ENCODE measurements at regions not wholly inside any gene's neighbourhood (a gene's known extent, or its start where the extent isn't known, plus 50 kb on each side); places are given as distances from the start of the nearest gene placed in this dataset.
"Not testable (repeated sequence)": the region's sequence is repeated elsewhere in the genome, so short reads cannot be mapped to it uniquely, and the experiment has no call there.

DNA sequence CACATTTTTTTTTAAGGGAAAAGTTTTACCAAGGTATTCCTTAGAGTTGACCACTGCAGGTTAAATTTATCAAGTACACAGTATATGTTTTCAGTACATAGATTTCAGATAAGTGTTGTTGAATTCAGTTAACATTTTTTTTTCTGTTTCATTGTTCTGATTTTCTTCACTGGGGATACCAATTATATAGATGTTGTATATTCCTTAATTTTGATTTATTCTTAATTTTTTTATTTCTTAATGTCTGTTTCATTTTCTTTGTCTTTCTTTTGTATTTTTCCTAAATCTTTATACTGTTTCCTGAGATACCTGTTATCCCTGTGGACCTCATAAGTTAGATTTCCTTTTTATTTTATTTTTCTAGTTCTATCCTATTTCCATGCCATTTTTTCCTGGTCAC, 234.8 kb downstream of the TTC6 start:
- TF ChIP-seq, protein P1, sequence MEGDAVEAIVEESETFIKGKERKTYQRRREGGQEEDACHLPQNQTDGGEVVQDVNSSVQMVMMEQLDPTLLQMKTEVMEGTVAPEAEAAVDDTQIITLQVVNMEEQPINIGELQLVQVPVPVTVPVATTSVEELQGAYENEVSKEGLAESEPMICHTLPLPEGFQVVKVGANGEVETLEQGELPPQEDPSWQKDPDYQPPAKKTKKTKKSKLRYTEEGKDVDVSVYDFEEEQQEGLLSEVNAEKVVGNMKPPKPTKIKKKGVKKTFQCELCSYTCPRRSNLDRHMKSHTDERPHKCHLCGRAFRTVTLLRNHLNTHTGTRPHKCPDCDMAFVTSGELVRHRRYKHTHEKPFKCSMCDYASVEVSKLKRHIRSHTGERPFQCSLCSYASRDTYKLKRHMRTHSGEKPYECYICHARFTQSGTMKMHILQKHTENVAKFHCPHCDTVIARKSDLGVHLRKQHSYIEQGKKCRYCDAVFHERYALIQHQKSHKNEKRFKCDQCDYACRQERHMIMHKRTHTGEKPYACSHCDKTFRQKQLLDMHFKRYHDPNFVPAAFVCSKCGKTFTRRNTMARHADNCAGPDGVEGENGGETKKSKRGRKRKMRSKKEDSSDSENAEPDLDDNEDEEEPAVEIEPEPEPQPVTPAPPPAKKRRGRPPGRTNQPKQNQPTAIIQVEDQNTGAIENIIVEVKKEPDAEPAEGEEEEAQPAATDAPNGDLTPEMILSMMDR (IDR thresholded peaks at IDR 0.05; ENCODE audit: low read depth, low read length): no peak
- no peak for DNase-seq (ENCODE audit: low read depth in 2 of 2)
- H3K4me3 ChIP-seq (replicated peaks in 1 of 2; ENCODE audit: low read depth in 2 of 2, low read length in 2 of 2): no peak overlapping the region

- no peak for DNase-seq (ENCODE audit: low read depth in 2 of 2)
- TF ChIP-seq, protein P1 (IDR thresholded peaks at IDR 0.05; ENCODE audit: low read depth, low read length): no peak
- no peak overlapping the region for H3K4me3 ChIP-seq (replicated peaks in 1 of 2; ENCODE audit: low read depth in 2 of 2, low read length in 2 of 2)
Observed at GRCh38 chr14:37834275-37834674, 238.8 kb downstream of the TTC6 start.

GRCh38 chr14:37838778-37839177, 243.3 kb downstream of the TTC6 start:
- H3K4me3 ChIP-seq (replicated peaks in 1 of 2; ENCODE audit: low read depth in 2 of 2, low read length in 2 of 2); DNase-seq (ENCODE audit: low read depth in 2 of 2): not testable (repeated sequence)

- not testable (repeated sequence) for H3K4me3 ChIP-seq (replicated peaks in 1 of 2; ENCODE audit: low read depth in 2 of 2, low read length in 2 of 2); DNase-seq (ENCODE audit: low read depth in 2 of 2)
Observed at GRCh38 chr14:37841039-37841438, 245.6 kb downstream of the TTC6 start.

- TF ChIP-seq, protein P1 (IDR thresholded peaks at IDR 0.05; ENCODE audit: low read depth, low read length): no peak
- no peak overlapping the region for H3K4me3 ChIP-seq (replicated peaks in 1 of 2; ENCODE audit: low read depth in 2 of 2, low read length in 2 of 2)
- DNase-seq (ENCODE audit: low read depth in 2 of 2): no peak
Observed at GRCh38 chr14:37842106-37842505, 246.7 kb downstream of the TTC6 start.

DNA sequence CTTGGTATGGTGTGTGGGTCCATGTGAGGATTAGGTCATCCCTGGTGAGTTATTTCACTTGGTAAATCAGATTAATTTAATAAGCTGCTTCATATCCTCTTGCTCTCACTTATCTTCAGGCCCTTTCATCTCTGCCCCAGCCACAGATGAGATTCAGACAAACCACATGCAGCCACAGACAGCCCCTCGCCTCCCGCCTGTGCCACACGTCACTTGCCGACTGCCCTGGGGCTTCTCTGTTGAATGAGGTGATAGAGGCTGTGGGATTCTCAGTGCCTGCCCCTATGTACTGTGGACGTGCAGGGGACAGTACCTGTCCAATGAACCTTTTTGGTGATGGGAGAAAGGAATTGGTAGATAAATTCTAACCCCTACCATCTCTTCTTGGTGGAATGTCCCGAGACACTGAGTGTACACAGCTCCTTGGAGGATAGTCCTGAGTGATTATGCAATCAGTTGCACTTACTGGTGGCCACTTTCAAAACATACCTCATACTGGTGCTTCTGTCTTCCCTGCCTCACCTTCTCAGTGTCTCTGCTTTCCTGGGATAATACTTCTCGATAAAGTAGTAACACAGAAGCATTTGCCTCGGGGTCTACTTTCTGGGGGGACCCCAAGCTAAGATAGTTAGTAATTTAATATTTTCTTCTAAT, 248.7 kb downstream of the TTC6 start:
- TF ChIP-seq, protein P1 (IDR thresholded peaks at IDR 0.05; ENCODE audit: low read depth, low read length): no peak
- DNase-seq (ENCODE audit: low read depth in 2 of 2): no peak

DNA sequence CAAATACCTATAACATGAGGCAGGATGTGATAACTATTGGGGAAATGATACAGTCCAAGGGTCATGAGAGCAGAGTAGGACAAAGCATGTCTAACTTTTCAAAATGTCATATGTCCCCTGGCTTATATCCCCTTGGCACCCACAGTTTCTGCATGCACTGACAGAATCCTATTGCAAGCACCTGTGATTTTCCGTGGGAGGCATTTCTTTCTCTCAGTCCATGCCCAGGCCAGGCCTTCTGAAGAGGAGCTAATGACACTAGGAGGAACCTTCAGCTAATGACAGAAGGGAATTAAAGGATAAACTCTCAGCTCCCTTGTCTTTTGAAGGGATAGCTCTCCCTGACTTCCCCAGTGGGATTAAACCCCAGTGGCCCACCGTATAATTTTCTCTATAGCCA, 249.2 kb downstream of the TTC6 start:
- no peak overlapping the region for H3K4me3 ChIP-seq (replicated peaks in 1 of 2; ENCODE audit: low read depth in 2 of 2, low read length in 2 of 2)
- TF ChIP-seq, protein P1 (IDR thresholded peaks at IDR 0.05; ENCODE audit: low read depth, low read length): no peak
- DNase-seq (ENCODE audit: low read depth in 2 of 2): no peak

More for the DNA sequence above, 248.7 kb downstream of the TTC6 start:
- no peak overlapping the region for H3K4me3 ChIP-seq (replicated peaks in 1 of 2; ENCODE audit: low read depth in 2 of 2, low read length in 2 of 2)

DNA sequence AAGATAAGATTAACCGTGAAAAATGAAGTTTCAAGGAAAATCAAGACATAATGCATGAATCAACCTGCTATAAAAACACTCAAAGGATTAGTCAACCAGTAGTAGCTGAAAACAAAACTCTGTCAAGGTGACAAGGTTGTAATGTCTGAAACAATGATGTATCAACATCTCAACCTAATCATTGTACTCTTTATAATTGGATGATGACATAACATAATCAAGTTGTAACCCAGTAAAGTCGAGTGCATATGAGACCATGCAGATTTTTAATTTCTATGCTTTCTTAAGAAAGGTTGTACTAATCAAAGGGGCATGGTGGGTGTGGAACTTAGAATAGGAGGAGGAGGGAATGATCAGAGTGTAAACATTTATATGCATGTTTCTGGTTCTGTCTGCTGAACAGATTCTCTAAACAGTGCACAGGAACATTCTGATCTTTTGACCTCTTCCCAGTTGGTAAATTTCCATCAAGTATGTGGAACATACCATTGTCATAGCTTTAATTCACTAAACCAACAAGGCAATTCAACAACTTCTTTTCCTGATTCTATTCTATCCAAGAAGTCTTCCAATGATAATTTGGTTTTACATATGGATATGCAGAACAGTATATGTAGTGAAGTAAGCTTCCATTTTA, 253.7 kb downstream of the TTC6 start:
- TF ChIP-seq, protein P1 (IDR thresholded peaks at IDR 0.05; ENCODE audit: low read depth, low read length): no peak
- no peak overlapping the region for H3K4me3 ChIP-seq (replicated peaks in 1 of 2; ENCODE audit: low read depth in 2 of 2, low read length in 2 of 2)
- DNase-seq (ENCODE audit: low read depth in 2 of 2): no peak
